Activated CD8-positive, alpha-beta T cell treated with anti-CD3 and anti-CD28 coated beads, Interleukin-2, amount 10 ng/mL, durations not matched to agents 7 days and 5 days (primary cell): ENCODE measurements at regions not wholly inside any gene's neighbourhood (a gene's known extent, or its start where the extent isn't known, plus 50 kb on each side); places are given as distances from the start of the nearest gene placed in this dataset.
"Not testable (repeated sequence)": the region's sequence is repeated elsewhere in the genome, so short reads cannot be mapped to it uniquely, and the experiment has no call there.

Experiments
- ATAC-seq: fragments of 150-1000 bp; cut with Tn5 transposase; one replicate; pipeline ENCODE4 v1.10.0; 2021; ENCODE audit warnings: moderate library complexity
- CTCF ChIA-PET: fragments of 350-600 bp; sonication (Branson Sonifier 250); formaldehyde crosslinking; loops from one replicate; lab custom pipeline; 2021; ENCODE audit warnings: antibody characterized with exemption; lab: Charles Lee
- POLR2A ChIA-PET: fragments of 350-600 bp; sonication (Branson Sonifier 250); formaldehyde crosslinking; loops from one replicate; lab custom pipeline; 2021; ENCODE audit warnings: antibody characterized with exemption; lab: Charles Lee
- DNase-seq: peaks from one replicate; pipeline ENCODE4 v3.0.0-alpha.2; 2020
- H3K27ac Mint-ChIP-seq: one replicate; pipeline ENCODE4 v1.8.0; 2021; ENCODE audit warnings: mild to moderate bottlenecking, mixed read lengths
- H3K27me3 Mint-ChIP-seq: one replicate; pipeline ENCODE4 v1.8.0; 2021; ENCODE audit warnings: low read depth, mixed read lengths
- H3K36me3 Mint-ChIP-seq: one replicate; pipeline ENCODE4 v1.8.0; 2021; ENCODE audit warnings: low read depth, mixed read lengths
- H3K4me1 Mint-ChIP-seq: one replicate; pipeline ENCODE4 v1.8.0; 2021; ENCODE audit warnings: low read depth, mixed read lengths
- H3K4me3 Mint-ChIP-seq: one replicate; pipeline ENCODE4 v1.8.0; 2021; ENCODE audit warnings: mild to moderate bottlenecking, mixed read lengths
- H3K9me3 Mint-ChIP-seq: one replicate; pipeline ENCODE4 v1.8.0; 2022; ENCODE audit warnings: mixed read lengths; ENCODE audit not compliant: insufficient read depth

DNA sequence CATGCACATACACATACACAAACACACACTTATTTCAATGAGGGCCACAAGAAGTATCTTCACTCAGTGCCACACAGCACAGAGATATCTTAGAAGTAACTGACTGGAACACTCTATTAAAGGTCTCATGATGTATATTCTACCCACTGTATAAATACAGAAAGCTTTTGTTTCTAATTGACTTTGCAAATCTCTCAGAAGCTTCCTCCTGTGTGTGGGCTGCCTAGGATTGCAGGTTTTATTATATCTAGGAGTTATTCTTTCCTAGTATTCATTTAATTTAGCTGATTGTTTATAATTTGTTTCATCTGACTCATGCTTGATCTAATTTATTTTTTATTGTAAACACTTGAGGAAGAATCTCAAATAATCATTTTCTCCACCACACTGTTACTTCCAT, 262.4 kb upstream of the ACTBL2 start:
- H3K36me3 Mint-ChIP-seq: no peaks in the 10 kb centered on the region
- no peak for ATAC-seq
- DNase-seq: no peak
- POLR2A ChIA-PET: no interaction called here
- H3K9me3 Mint-ChIP-seq: no peaks in the 10 kb centered on the region
- peaks cover 3% of the 10 kb centered on the region for H3K27me3 Mint-ChIP-seq
- no peaks in the 10 kb centered on the region for H3K4me1 Mint-ChIP-seq
- H3K4me3 Mint-ChIP-seq: no peak overlapping the region
- CTCF ChIA-PET: no interaction called here
- H3K27ac Mint-ChIP-seq: no peak overlapping the region

DNA sequence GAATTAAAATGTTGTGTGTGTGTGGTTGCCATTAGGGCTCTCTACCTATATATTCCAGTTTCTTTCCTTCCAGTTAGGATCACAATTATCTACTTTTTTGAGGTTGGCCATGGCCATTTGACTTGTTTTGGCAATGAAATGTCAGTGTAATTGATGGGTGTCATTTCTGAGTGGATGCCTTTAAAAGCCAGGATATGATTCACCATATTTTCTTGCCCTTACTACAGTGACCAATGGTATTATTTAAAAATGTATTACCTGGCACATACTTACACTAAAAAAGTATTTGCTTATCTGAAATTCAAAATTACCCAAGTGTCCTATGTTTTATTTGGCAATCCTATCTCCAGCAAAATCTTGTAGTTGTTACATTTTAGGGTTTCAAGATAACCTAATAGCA, 258.7 kb upstream of the ACTBL2 start:
- Mint-ChIP-seq H3K9me3 (no peaks in the 10 kb centered on the region), H3K27ac (no peak overlapping the region), H3K4me3 (no peak overlapping the region), H3K4me1 (no peaks in the 10 kb centered on the region), H3K27me3 (peaks cover 3% of the 10 kb centered on the region), H3K36me3 (no peaks in the 10 kb centered on the region)
- ChIA-PET CTCF (no interaction called here), POLR2A (no interaction called here)
- DNase-seq: no peak
- ATAC-seq: no peak

DNA sequence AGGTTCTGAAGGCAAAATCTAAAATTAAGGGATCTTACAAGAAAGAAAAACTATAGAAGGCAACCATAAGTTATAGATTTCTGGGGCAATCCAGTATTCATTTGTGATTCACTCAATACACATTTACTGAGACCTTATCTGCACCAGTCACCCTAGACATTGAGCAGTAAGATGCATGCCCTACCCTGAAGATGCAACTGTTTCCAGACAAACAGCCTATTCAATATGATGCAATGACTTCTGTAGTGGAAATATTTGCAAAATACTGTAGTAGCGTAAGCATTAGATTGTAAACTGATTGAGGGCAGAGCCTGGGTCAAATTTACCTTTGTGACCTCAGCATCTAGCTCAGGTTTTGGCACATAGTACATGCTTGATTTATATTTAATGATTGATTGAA, 256.2 kb upstream of the ACTBL2 start:
- no peak for ATAC-seq
- ChIA-PET CTCF (no interaction called here), POLR2A (no interaction called here)
- no peaks in the 10 kb centered on the region for H3K36me3 Mint-ChIP-seq
- no peak for DNase-seq
- H3K27ac Mint-ChIP-seq: no peak overlapping the region
- H3K4me1 Mint-ChIP-seq: no peaks in the 10 kb centered on the region
- no peak overlapping the region for H3K4me3 Mint-ChIP-seq
- H3K27me3 Mint-ChIP-seq: no peaks in the 10 kb centered on the region
- H3K9me3 Mint-ChIP-seq: no peaks in the 10 kb centered on the region

DNA sequence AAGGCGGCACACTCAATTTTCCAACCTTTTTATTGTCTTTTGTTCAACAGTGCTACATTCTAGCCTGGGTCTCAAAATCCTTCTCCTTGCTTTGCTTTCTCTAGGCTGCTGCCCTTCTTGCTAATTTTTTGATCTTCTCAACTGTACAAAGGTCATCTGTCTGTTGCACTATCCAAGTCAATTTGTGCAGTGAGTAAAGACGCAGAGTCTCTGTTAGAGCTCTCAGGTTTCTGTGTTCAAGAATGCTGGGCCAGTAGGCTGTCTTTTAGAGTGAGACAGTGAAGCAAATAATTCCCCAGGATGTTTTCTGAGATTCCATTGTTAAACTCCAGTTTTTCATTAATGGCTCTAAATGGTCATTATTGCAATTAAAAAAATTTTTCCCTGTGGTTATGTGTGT, 255.7 kb upstream of the ACTBL2 start:
- CTCF ChIA-PET: no interaction called here
- ATAC-seq: no peak
- H3K27ac Mint-ChIP-seq: no peak overlapping the region
- POLR2A ChIA-PET: no interaction called here
- H3K4me1 Mint-ChIP-seq: no peaks in the 10 kb centered on the region
- H3K27me3 Mint-ChIP-seq: no peaks in the 10 kb centered on the region
- H3K9me3 Mint-ChIP-seq: no peaks in the 10 kb centered on the region
- no peak for DNase-seq
- no peaks in the 10 kb centered on the region for H3K36me3 Mint-ChIP-seq
- H3K4me3 Mint-ChIP-seq: no peak overlapping the region

DNA sequence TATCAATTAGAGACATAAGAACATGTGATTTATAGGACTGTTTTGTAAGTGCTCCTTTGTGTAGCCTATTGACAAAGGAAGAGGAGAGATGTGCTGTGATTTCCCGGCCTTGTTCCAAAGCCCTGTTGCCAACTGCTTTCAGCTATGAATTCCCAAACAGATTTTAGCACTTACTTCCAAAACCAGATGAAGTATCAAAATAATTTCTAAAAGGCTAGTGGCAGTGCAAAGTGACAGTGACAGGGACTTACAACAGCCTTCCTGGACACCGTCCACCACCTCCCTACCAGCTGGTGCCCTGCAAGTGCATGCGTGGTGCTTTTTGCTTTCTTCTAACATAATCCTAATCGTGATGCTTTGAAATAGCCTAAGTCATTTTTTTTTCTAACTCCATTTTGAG, 254.1 kb upstream of the ACTBL2 start:
- no peak for ATAC-seq
- H3K27me3 Mint-ChIP-seq: no peaks in the 10 kb centered on the region

DNA sequence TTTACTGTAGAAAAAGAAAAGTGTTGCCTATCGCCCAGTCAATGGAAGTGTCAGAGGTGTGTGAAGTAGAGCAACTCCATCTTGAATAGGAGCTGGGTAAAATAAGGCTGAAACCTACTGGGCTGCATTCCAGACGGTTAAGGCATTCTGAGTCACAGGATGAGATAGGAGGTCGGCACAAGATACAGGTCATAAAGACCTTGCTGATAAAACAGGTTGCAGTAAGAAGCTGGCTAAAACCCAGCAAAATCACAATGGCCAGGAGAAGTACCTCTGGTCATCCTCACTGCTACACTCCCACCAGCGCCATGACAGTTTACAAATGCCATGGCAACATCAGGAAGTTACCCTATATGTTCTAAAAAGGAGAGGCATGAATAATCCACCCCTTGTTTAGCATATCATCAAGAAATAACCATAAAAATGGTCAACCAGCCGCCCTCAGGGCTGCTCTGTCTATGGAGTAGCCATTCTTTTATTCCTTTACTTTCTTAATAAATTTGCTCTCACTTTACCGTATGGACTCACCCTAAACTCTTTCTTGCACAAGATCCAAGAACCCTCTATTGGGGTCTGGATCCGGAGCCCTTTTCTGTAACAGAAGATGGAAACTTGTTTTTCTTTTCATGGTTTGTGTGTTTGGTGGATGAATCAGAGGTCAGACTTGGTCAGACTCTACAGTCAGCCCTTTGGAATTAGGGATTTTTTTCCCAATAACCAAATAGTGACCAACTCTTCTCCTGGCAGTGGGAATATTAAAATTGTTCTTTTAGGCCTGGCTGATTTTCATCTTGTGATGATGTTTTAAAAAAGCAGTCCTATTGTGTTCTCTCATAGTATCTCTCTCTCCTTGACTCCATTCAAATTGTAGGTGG, 252.9 kb upstream of the ACTBL2 start:
- POLR2A ChIA-PET, H3K9me3 Mint-ChIP-seq, H3K36me3 Mint-ChIP-seq, H3K4me1 Mint-ChIP-seq, H3K27me3 Mint-ChIP-seq, CTCF ChIA-PET, H3K4me3 Mint-ChIP-seq, H3K27ac Mint-ChIP-seq, ATAC-seq, DNase-seq: not testable (repeated sequence)

More for the DNA sequence above, 254.1 kb upstream of the ACTBL2 start:
- Mint-ChIP-seq H3K9me3 (no peaks in the 10 kb centered on the region), H3K36me3 (no peaks in the 10 kb centered on the region), H3K27ac (no peak overlapping the region), H3K4me3 (no peak overlapping the region), H3K4me1 (no peaks in the 10 kb centered on the region)
- ChIA-PET CTCF (no interaction called here), POLR2A (no interaction called here)
- no peak for DNase-seq

DNA sequence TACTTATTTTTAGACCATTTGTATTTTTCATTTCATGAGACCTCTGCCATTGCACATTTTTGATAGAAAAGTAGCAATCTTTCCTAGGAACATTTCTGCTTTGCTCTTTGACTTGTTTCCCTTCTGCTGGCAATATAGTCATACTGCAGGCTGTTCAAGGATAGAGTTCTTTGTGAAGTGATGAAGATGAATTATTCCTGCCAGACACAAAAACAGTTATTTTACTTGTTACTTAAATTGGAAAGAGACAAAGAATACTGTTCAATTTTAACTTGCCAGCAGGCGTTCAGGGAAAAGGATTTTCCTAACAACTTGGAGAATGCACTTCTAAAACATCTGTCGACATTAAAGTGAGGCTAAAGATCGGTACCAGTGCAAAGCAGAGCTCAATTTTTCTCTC, 251.7 kb upstream of the ACTBL2 start:
- Mint-ChIP-seq H3K27ac (no peak overlapping the region), H3K36me3 (no peaks in the 10 kb centered on the region), H3K4me1 (no peaks in the 10 kb centered on the region), H3K9me3 (no peaks in the 10 kb centered on the region), H3K4me3 (no peak overlapping the region), H3K27me3 (no peaks in the 10 kb centered on the region)
- DNase-seq (no peak), ATAC-seq (no peak)
- POLR2A ChIA-PET: no interaction called here
- CTCF ChIA-PET: no interaction called here

DNA sequence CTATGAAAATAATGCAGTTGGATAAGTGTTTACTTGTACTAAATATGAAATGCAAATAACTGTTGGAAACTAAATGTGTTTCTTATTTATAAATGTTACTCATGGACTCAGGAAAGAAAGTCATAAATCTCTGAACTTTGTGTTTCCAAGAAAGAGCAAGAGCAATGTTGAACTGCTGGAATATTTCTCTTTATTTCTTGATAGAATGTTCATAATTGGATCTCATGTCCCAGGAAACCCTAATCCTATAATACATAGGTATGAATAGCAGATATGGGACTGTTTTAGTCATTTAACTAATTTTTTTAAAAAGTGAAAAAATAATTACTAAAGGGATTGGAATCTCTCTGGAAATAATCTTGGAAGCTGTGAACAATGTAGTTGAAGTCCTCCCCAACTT, 245.0 kb upstream of the ACTBL2 start:
- Mint-ChIP-seq H3K9me3 (no peaks in the 10 kb centered on the region), H3K27ac (no peak overlapping the region), H3K4me1 (no peaks in the 10 kb centered on the region), H3K27me3 (no peaks in the 10 kb centered on the region), H3K36me3 (no peaks in the 10 kb centered on the region), H3K4me3 (no peak overlapping the region)
- DNase-seq (no peak), ATAC-seq (no peak)
- ChIA-PET POLR2A (no interaction called here), CTCF (no interaction called here)

DNA sequence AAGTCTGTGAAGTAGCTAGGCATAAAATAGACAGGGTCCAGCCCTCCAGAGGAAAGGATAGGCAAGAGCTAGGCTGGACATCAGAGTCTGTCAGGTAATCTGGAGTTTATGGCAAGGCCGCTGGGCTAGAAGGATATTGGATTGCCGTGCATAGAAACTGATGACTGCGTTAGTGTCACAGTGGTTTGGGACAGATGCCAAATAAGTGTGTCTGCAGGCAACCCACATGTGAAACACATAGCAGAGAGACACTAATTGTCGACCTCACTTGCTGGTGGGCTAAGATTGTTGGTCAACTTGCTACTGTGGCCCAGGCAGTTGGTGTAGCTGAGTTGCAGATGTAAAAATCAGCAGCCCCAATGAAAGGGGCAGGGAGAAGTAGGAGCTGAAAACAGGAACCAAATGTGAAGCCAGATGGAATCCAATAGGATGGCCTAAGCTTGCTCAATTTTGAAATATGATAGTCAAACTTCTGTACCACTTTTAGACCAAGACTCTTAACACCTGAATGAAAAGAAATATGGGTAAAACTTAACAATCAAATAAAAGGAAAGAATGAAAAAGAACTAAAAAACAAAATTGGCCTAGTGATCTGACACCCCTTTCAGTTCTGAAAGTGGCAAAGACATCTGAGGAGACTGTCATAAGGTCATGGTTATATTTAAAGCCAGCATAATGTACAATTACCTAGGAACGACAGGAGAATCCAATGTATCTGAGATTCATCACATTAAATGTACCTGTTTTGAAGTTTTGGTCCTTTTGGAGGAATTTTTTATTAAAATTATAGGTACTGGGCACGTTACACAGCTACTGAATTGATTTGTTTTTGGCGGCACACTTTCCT, 243.3 kb upstream of the ACTBL2 start:
- Mint-ChIP-seq H3K36me3 (no peaks in the 10 kb centered on the region), H3K9me3 (no peaks in the 10 kb centered on the region), H3K4me1 (no peaks in the 10 kb centered on the region), H3K4me3 (no peak overlapping the region), H3K27me3 (no peaks in the 10 kb centered on the region), H3K27ac (no peak overlapping the region)
- ChIA-PET POLR2A (no interaction called here), CTCF (no interaction called here)
- ATAC-seq: no peak
- no peak for DNase-seq

DNA sequence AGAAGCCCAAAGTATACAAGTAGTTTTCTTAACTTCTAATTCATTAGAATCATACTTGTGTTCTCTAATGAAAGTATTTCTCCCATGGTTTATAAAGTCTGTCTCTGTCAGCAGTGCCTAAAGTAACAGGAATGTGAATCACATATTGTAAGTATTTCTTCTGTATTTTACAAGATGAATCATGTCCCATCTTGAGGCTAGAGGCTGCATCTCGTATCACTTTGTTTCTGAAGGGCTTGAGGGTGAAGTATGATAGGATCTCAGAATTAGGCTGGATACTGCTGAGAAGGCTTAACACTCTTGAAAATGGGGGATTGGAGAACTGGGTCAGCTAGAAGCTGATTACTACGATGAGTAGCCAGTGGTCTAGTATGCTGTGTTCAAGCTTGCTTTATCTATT, 242.2 kb upstream of the ACTBL2 start:
- Mint-ChIP-seq H3K36me3 (no peaks in the 10 kb centered on the region), H3K4me1 (no peaks in the 10 kb centered on the region), H3K27ac (no peak overlapping the region), H3K9me3 (no peaks in the 10 kb centered on the region), H3K4me3 (no peak overlapping the region), H3K27me3 (no peaks in the 10 kb centered on the region)
- ChIA-PET CTCF (no interaction called here), POLR2A (no interaction called here)
- DNase-seq (no peak), ATAC-seq (no peak)

DNA sequence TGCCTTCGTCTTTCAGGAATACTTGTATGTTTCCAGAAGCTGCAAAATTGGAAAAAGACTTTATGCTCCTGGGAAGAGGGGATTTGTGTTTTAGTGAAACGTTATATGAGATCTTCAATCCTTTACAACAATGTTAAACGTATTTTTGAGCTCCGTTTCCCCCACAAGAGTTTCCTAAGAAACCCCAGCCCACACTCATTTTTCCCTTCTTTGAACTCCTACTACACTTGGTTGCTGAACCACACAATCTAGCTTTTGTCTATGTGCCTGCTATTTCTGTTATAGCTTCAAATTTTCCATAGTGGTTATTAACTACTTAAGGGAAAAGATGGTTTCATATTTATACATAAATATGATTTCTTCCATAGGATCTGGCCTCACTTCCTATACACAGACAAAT, 238.6 kb upstream of the ACTBL2 start:
- ChIA-PET POLR2A (no interaction called here), CTCF (no interaction called here)
- Mint-ChIP-seq H3K4me3 (no peak overlapping the region), H3K27me3 (no peaks in the 10 kb centered on the region), H3K4me1 (no peaks in the 10 kb centered on the region), H3K27ac (no peak overlapping the region), H3K9me3 (no peaks in the 10 kb centered on the region), H3K36me3 (no peaks in the 10 kb centered on the region)
- ATAC-seq (no peak), DNase-seq (no peak)

DNA sequence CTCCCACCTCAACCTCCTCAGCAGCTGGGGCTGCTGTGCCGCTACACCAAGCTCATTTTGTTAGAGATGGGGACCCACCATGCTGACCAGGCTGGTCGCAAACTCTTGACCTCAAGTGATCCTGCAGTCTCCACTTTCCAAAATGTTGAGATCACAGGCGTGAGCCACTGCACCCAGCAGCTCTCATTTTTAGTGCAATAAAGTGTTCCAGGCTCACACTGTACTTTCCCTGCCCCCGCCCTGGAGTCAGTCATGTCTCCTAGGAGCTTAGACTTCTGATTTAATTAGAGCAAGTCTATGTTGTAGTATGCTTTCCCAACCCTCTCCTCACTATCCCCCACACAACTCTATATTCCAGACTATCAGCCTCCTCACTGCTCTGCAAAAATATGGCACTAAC, 238.0 kb upstream of the ACTBL2 start:
- Mint-ChIP-seq H3K27me3 (no peaks in the 10 kb centered on the region), H3K9me3 (no peaks in the 10 kb centered on the region), H3K27ac (no peak overlapping the region), H3K36me3 (no peaks in the 10 kb centered on the region), H3K4me1 (no peaks in the 10 kb centered on the region), H3K4me3 (no peak overlapping the region)
- ChIA-PET POLR2A (no interaction called here), CTCF (no interaction called here)
- ATAC-seq (no peak), DNase-seq (no peak)
